ENCODE measurements at regions not wholly inside any gene's neighbourhood (a gene's known extent, or its start where the extent isn't known, plus 50 kb on each side); places are given as distances from the start of the nearest gene placed in this dataset.

DNA sequence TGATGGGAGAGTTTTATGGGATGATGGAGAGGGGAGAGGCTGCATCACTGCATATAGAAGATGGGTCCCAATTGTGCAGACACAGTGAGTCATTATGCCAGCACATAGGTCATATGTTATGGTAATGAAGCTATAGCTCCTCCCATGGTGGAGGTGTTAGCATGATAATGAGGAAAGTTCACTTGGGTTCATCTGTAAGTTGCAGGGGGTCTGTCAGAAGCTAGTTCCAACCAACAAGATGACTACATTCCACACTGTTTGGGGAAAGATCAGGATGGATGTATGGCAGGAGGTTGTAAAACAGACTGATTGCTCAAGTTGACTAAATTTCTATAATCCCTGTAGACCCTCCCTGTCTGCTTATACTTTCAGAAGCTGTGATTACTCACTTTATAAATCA, 561.3 kb downstream of the C12orf50 start:
- H3K4me3 ChIP-seq (ENCODE audit: low read depth, low read length) = no peak overlapping the region
- TF ChIP-seq, protein P1, sequence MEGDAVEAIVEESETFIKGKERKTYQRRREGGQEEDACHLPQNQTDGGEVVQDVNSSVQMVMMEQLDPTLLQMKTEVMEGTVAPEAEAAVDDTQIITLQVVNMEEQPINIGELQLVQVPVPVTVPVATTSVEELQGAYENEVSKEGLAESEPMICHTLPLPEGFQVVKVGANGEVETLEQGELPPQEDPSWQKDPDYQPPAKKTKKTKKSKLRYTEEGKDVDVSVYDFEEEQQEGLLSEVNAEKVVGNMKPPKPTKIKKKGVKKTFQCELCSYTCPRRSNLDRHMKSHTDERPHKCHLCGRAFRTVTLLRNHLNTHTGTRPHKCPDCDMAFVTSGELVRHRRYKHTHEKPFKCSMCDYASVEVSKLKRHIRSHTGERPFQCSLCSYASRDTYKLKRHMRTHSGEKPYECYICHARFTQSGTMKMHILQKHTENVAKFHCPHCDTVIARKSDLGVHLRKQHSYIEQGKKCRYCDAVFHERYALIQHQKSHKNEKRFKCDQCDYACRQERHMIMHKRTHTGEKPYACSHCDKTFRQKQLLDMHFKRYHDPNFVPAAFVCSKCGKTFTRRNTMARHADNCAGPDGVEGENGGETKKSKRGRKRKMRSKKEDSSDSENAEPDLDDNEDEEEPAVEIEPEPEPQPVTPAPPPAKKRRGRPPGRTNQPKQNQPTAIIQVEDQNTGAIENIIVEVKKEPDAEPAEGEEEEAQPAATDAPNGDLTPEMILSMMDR (conservative IDR thresholded peaks at IDR 0.05; ENCODE audit: low read depth, low read length) = no peak
- DNase-seq (ENCODE audit: low read depth) = no peak

DNA sequence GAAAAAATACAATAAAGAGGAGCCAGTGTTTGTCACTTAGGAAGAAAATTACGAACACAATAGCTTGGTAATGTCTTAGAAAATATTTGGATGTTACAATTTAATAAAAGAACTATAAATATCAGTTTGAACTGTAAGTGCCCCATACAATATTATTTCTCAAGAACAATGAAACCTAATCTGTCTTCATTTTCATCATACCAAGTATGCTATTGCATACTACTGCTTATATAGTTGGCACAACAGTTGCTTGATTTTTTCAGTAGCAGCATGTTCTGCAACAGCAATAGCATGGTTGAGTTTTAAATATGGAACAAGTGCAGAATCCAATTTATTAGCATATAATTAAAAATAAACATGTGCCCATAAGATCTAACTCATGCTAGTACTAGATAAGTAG, 564.6 kb downstream of the C12orf50 start:
- DNase-seq (ENCODE audit: low read depth) = no peak
- no peak overlapping the region for H3K4me3 ChIP-seq (ENCODE audit: low read depth, low read length)
- TF ChIP-seq, protein P1 (conservative IDR thresholded peaks at IDR 0.05; ENCODE audit: low read depth, low read length) = no peak

DNA sequence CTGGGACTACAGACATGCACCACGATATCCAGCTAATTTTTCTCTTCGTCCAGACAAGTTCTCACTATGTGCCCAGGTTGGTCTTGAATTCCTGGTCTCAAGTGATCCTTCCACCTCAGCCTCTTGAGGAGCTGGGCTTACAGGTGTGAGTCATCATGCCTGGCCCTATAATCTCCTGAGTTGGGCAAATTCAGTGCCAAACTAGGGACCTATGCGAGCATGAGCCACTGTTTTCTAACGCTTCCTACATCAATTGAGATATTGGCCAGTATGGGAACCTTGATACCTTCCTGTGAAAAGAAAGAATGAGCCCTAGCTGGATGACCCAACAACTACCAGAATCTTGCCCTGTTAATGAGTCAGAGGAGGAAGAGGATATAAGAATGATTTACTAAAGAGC, 585.2 kb downstream of the C12orf50 start:
- H3K4me3 ChIP-seq (ENCODE audit: low read depth, low read length) = no peak overlapping the region
- TF ChIP-seq, protein P1 (conservative IDR thresholded peaks at IDR 0.05; ENCODE audit: low read depth, low read length) = no peak
- peak; percentile 46 for DNase-seq (ENCODE audit: low read depth)

DNA sequence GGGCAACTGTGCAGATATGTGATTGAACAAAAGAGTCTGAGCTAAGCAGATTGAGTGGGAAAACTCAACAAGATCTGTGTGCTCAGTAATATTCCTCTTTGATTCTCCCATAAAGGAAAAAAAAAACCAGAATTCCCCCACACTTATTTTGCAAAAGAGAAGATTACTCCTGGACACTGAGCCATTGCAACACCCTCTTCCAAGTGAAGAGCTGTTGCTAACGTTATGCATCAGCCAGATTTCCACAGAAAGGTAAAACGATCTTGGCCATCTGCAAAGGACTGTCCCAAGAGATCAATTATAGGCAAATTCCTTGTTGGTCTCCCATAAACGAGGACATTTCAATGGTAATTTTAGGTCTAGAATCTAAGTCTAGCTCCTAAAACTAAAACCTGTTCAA, 587.7 kb downstream of the C12orf50 start:
- TF ChIP-seq, protein P1 (conservative IDR thresholded peaks at IDR 0.05; ENCODE audit: low read depth, low read length) = no peak
- no peak overlapping the region for H3K4me3 ChIP-seq (ENCODE audit: low read depth, low read length)
- no peak for DNase-seq (ENCODE audit: low read depth)

DNA sequence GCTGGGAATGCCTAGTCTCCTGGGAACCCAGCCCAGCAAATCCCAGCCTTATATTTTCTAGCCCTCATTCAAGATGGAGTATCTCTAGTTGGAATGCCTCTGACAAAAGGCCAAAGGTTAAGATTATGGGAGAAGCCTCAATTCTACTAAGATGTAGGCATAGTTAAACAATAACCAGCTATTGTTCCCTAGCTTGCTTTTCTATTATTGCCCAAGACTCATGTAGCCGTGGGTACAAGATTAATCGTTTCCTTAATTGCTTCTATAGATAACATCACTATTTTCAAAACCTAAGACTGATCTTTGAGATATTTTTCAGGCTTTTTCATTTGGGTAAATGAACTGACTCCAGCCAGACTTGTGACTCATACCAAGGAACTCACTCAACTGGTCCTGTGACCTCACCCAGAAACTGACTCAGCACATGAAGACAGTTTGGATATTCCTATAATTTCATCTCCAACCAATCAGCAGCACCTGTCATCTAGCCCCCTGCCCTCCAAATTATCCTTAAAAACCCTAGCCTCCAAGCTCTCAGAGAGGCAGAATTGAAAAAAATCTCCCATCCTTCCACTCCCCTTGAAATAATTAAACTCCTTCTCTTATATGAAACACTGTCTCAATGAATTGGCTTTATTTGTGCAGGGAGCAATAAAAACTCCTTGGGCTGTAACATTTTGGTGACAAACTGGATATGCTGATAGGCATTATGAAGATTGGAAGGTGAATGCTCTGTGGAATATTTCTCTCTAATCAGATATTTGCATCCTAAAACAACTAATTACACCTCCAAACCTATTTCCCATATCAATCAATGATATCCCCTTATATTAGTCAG, 589.0 kb downstream of the C12orf50 start:
- no peak overlapping the region for H3K4me3 ChIP-seq (ENCODE audit: low read depth, low read length)
- DNase-seq (ENCODE audit: low read depth) = peak; percentile 99
- TF ChIP-seq, protein P1 (conservative IDR thresholded peaks at IDR 0.05; ENCODE audit: low read depth, low read length) = no peak

DNA sequence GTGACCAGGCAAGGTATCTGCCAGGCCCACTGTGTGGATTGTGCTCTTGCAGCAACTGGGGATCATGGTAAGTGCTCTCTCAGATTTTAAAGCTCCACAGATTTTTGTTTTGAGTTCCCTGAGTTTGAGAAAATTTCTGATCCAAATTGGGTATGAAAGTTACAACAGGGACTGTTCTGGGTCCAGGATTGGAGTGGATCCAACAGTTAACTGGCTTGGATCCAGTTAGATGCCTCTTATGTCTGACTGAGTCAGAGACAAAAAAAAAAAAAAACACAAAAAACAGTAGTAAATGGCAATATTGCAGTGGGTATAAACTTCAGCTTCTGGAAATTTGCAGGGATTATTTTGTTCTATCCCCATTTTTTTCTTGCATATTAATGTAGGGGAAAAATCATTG, 598.8 kb downstream of the C12orf50 start:
- H3K4me3 ChIP-seq (ENCODE audit: low read depth, low read length) = no peak overlapping the region
- DNase-seq (ENCODE audit: low read depth) = no peak
- TF ChIP-seq, protein P1 (conservative IDR thresholded peaks at IDR 0.05; ENCODE audit: low read depth, low read length) = no peak
